Cardiac muscle cell (in vitro differentiated cells and primary cell): ENCODE measurements at regions not wholly inside any gene's neighbourhood (a gene's known extent, or its start where the extent isn't known, plus 50 kb on each side); places are given as distances from the start of the nearest gene placed in this dataset.

Source experiments
- DNase-seq, 2 donors: peaks; one replicate each; pipeline versions ENCODE4 v3.0.0 to v3.0.0-alpha.2; 2010 to 2017; ENCODE audit warnings: low read depth in 1 of 2, low spot score in 1 of 2
- H3K27ac ChIP-seq: fragments of 200-600 bp; sonication (generic); 2 replicates; pipeline ENCODE4 v1.5.1; 2016
- H3K27me3 ChIP-seq: fragments of 200-600 bp; sonication (generic); 2 replicates; pipeline ENCODE4 v1.6.0; 2016; ENCODE audit warnings: control low read depth
- H3K36me3 ChIP-seq: fragments of 200-600 bp; sonication (generic); 2 replicates; pipeline ENCODE4 v1.5.1; 2016; ENCODE audit warnings: control low read depth
- H3K4me1 ChIP-seq: fragments of 200-600 bp; sonication (generic); 2 replicates; pipeline ENCODE4 v1.8.1; 2017; ENCODE audit warnings: low read depth, mild to moderate bottlenecking, mixed run types
- H3K4me3 ChIP-seq: fragments of 200-600 bp; sonication (generic); 2 replicates; pipeline ENCODE4 v1.5.1; 2016; ENCODE audit warnings: mild to moderate bottlenecking
- H3K9me3 ChIP-seq: fragments of 200-600 bp; sonication (generic); 2 replicates; pipeline ENCODE4 v1.5.1; 2017; ENCODE audit warnings: low read depth, mild to moderate bottlenecking, control low read depth
- TF ChIP-seq, protein P1 (sequence below): IDR thresholded peaks from 2 replicates; pipeline ENCODE4 v1.5.1; 2012; ENCODE audit warnings: low read depth, mild to moderate bottlenecking, low read length

DNA sequence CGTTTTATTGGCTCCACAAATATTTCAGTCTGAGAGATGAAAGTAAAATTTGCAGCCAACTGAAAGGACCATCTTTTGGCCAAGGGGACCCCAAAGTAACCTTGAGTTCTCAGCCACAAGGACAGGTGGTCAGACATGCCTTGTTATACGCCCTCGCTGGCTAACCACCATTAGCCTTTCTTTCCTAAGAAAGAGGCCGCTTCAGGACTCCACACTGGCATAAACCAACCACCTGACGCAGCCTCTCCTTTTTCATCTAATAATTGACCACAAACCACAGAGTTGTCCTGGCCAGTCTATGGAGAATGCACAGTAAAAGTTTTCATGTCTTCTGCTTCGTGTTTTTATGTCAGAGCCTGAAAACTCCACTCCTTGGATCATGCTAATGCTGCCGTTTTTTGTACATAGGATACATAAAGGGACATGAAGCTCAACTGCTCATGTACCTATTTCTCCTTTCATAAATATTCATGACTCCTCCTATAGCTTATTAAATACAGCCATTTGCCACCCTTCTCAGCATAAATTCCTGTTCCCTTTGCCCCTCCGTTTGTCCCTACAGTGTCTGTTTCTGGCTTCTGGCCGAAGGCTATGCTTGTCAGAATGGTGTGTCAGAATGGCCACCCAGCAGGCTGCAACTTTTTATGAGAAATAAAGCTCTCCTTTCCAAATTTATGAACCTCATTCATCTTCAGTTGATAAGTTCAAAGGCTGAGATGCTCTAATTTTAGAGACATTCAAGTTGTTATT lies 374.1 kb upstream of the RBMS3 start:
- no peak overlapping the region for H3K4me3 ChIP-seq
- DNase-seq = no peak
- no peaks in the 10 kb centered on the region for H3K36me3 ChIP-seq
- no peaks in the 10 kb centered on the region for H3K4me1 ChIP-seq
- H3K27ac ChIP-seq = no peak overlapping the region
- TF ChIP-seq, protein P1, sequence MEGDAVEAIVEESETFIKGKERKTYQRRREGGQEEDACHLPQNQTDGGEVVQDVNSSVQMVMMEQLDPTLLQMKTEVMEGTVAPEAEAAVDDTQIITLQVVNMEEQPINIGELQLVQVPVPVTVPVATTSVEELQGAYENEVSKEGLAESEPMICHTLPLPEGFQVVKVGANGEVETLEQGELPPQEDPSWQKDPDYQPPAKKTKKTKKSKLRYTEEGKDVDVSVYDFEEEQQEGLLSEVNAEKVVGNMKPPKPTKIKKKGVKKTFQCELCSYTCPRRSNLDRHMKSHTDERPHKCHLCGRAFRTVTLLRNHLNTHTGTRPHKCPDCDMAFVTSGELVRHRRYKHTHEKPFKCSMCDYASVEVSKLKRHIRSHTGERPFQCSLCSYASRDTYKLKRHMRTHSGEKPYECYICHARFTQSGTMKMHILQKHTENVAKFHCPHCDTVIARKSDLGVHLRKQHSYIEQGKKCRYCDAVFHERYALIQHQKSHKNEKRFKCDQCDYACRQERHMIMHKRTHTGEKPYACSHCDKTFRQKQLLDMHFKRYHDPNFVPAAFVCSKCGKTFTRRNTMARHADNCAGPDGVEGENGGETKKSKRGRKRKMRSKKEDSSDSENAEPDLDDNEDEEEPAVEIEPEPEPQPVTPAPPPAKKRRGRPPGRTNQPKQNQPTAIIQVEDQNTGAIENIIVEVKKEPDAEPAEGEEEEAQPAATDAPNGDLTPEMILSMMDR = no peak
- H3K9me3 ChIP-seq = no peaks in the 10 kb centered on the region
- H3K27me3 ChIP-seq = no peaks in the 10 kb centered on the region

DNA sequence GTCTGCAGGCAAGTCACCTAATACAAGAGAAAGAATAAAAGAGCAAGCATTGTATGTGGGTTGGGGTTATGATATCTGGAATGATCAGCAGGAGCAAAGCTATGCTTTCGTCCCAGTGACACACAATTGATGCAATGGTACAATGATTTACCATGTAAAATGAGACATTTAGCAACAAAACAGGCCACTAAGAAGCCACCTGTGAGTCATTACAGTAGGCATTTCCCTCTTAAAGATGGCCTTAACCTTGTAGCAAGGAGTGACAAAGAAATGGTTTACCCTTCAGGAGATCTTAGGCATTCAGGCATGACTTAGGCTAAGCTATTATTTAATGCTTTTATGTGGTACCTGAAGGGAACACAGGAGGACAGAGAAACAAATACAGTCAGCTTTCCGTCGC lies 373.3 kb upstream of the RBMS3 start:
- Histone ChIP-seq H3K4me3 (no peak overlapping the region), H3K36me3 (no peaks in the 10 kb centered on the region)
- TF ChIP-seq, protein P1 = no peak

DNA sequence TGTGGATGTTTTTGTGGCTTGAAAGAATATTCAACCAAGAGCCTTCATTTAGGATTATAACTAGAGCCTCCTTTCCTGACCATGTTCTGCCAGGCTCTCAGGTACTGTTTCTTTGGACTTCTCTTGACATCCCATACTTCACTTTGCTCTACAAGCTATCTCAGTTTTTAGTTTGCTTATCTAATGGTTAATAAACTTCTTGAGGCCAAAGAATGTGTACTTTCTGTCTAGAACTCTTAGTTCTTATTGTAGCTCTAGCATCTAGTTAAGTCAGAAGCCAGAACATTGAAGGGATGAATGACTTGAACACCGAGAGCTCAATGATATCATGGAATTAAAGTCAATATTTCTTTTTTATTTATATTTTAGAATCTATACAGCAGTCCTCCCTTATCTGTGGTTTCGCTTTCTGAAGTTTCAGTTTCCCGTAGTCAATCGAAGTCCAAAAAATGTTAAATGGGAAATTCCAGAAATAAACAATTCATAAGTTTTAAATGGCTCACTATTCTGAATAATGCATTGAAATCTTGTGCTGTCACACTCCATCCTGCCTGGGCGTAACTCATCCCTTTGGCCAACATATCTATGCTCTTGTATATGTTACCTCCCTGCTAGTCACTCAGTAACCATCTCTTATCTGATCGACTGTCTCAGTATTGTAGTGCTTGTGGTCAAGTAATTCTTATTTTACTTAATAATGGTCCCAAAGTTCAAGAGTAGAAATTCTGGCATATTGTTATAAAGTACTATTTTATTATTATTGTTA lies 368.6 kb upstream of the RBMS3 start:
- H3K9me3 ChIP-seq = no peaks in the 10 kb centered on the region
- H3K27me3 ChIP-seq = no peaks in the 10 kb centered on the region
- TF ChIP-seq, protein P1 = no peak
- H3K27ac ChIP-seq = no peak overlapping the region
- DNase-seq = peak in 1 of 2 donors; percentile 24
- peaks cover 3% of the 10 kb centered on the region for H3K4me1 ChIP-seq
- no peaks in the 10 kb centered on the region for H3K36me3 ChIP-seq
- H3K4me3 ChIP-seq = no peak overlapping the region

More for the DNA sequence above, 373.3 kb upstream of the RBMS3 start:
- H3K4me1 ChIP-seq = no peaks in the 10 kb centered on the region
- no peaks in the 10 kb centered on the region for H3K9me3 ChIP-seq
- no peak overlapping the region for H3K27ac ChIP-seq
- no peaks in the 10 kb centered on the region for H3K27me3 ChIP-seq
- no peak for DNase-seq

DNA sequence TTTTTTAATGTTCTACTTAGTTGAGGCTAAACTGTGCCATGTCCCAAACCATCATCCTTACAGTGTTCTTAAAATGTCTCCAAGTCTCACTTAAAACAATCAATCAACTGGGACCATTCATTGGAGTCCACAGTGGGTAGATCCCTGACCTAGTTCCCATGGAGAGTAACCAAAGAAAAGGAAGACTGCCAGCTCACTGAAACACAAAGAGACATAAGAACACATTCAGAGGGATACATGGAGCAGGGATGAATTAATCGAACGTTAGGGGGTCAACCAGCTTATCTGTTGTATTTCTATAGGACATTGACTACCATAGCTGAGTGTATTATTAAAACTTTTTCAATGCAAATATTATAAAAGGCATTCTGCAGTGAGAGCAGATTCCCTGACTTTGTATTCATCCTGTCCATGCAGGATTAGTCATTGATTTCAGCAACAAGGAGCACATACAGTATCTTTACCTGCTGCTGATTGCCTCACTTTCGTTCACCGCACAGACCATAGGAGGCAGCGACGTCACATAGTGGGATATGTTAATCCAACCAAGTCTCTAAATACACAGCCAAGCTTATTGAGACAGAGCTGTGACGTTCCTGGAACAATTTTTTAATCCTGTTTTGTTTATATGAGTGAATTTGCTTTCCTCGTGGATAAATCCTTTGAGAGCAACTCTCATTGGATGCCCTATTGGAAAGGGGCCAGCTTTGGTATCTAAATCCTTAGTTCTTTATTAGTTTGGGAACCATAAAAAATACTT lies 364.9 kb upstream of the RBMS3 start:
- no peak overlapping the region for H3K27ac ChIP-seq
- peak; percentile 45 to 80 for DNase-seq
- TF ChIP-seq, protein P1 = no peak
- H3K9me3 ChIP-seq = no peaks in the 10 kb centered on the region
- peaks cover 7% of the 10 kb centered on the region for H3K4me1 ChIP-seq
- H3K4me3 ChIP-seq = no peak overlapping the region
- no peaks in the 10 kb centered on the region for H3K27me3 ChIP-seq
- H3K36me3 ChIP-seq = no peaks in the 10 kb centered on the region

DNA sequence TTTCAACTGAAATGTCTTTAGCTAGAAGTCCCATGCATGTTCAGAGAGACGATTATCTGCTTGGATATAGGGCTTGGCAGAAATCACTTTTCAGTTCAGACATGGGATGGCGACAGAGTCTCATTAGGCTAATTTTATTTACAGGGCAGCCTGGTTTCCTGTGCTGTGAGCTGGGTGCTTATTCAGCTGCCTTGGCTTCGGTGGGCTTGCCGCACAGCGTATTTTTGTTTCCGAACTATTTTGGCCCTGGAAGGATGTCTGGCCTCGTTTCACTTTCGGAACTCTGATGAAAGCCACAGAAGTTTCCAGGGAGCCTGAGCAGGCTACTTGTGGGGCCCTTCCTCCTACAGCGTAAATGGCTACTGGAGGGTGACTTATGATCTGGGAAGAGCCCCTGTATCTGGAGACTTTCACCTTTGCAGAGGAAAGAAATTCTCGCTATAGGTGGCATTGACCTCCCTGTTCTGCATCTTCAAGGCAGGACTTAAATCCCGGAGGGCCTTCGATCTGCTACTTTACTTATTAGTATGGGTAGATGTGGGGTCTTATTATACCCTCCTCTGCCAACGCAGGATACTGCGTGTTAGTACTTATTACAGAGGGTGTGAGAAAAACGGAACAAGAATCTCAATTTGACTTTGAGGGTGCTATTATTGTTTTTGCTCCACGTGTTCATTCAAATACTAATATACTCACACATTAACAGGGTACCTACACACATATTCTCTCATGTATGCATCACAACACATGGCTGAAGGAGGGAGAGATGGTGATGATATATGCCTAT lies 364.0 kb upstream of the RBMS3 start:
- no peaks in the 10 kb centered on the region for H3K27me3 ChIP-seq
- no peak overlapping the region for H3K27ac ChIP-seq
- H3K9me3 ChIP-seq = no peaks in the 10 kb centered on the region
- peak; percentile 62 to 94 for DNase-seq
- no peaks in the 10 kb centered on the region for H3K36me3 ChIP-seq
- TF ChIP-seq, protein P1 = peak; percentile 63
- peaks cover 7% of the 10 kb centered on the region for H3K4me1 ChIP-seq
- no peak overlapping the region for H3K4me3 ChIP-seq
